ENCODE measurements at regions not wholly inside any gene's neighbourhood (a gene's known extent, or its start where the extent isn't known, plus 50 kb on each side); places are given as distances from the start of the nearest gene placed in this dataset.

DNA sequence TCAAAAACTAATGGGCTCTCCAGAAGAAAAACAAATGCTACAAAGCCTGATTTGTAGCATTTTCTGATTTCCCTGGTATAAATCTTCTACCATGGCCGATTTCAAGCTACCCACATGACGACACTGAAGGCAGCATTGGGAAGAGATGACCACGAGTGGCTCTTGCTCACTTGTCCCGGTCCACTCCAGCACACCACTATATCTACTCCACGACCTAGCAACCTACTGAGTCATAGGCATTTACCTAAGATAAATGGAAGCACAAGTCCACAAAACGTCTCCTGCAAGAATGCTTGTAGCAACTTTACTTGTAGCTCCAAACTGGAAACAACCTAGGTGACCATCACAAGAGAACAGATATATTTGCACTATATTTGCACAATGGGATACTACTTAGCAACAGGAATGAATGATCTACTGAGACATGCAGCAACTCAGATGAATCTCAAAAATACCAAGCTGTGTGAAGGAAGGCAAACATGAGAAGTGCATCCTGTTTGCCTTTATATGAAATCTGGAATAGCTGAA, 60.8 kb upstream of the HES1 start:
- TF ChIP-seq CTCF (IDR thresholded peaks at IDR 0.05) (no peak), EP300 (IDR thresholded peaks at IDR 0.05) (no peak), POLR2A (IDR thresholded peaks at IDR 0.05) (no peak)
